ENCODE measurements at regions not wholly inside any gene's neighbourhood (a gene's known extent, or its start where the extent isn't known, plus 50 kb on each side); places are given as distances from the start of the nearest gene placed in this dataset.
"Not testable (repeated sequence)": the region's sequence is repeated elsewhere in the genome, so short reads cannot be mapped to it uniquely, and the experiment has no call there.

GRCh38 chr2:194320520-194320919, 1336.5 kb upstream of the SLC39A10 start:
- Histone ChIP-seq H3K36me3 (ENCODE audit: control insufficient read depth in 3 of 3, insufficient read depth in 2 of 3, low read depth in 1 of 3, low read length in 3 of 3) (no peaks in the 10 kb centered on the region), H3K4me1 (ENCODE audit: control insufficient read depth in 3 of 3, insufficient read depth in 2 of 3, low read depth in 1 of 3, low read length in 2 of 3) (no peaks in the 10 kb centered on the region), H3K4me3 (ENCODE audit: low read depth in 1 of 3, low read length in 3 of 3) (no peak overlapping the region), H3K27ac (ENCODE audit: low read depth in 1 of 3, low read length in 2 of 3) (no peak overlapping the region), H3K27me3 (ENCODE audit: control insufficient read depth in 3 of 3, insufficient read depth in 3 of 3, low read length in 3 of 3) (no peaks in the 10 kb centered on the region), H3K9me3 (ENCODE audit: control insufficient read depth in 2 of 2, insufficient read depth in 1 of 2, low read depth in 1 of 2, low read length in 1 of 2) (peaks cover 0 to 1% of the 10 kb centered on the region in 2 donors)
- DNase-seq (no peak), FAIRE-seq (no peak)
- 54 to 63% (median 59%) methylated on average over 2 of the region's 2 CpGs for WGBS, 3 donors

GRCh38 chr2:194319222-194319992, 1337.6 kb upstream of the SLC39A10 start:
- H3K9me3 ChIP-seq (ENCODE audit: control insufficient read depth in 2 of 2, insufficient read depth in 1 of 2, low read depth in 1 of 2, low read length in 1 of 2): peaks cover 0 to 1% of the 10 kb centered on the region in 2 donors
- no peak for DNase-seq
- FAIRE-seq: no peak
- no peaks in the 10 kb centered on the region for H3K27me3 ChIP-seq (ENCODE audit: control insufficient read depth in 3 of 3, insufficient read depth in 3 of 3, low read length in 3 of 3)
- H3K36me3 ChIP-seq (ENCODE audit: control insufficient read depth in 3 of 3, insufficient read depth in 2 of 3, low read depth in 1 of 3, low read length in 3 of 3): no peaks in the 10 kb centered on the region
- H3K4me3 ChIP-seq (ENCODE audit: low read depth in 1 of 3, low read length in 3 of 3): no peak overlapping the region
- WGBS, 3 donors: 81 to 86% (median 82%) methylated on average over 4 of the region's 4 CpGs
- H3K27ac ChIP-seq (ENCODE audit: low read depth in 1 of 3, low read length in 2 of 3): no peak overlapping the region
- no peaks in the 10 kb centered on the region for H3K4me1 ChIP-seq (ENCODE audit: control insufficient read depth in 3 of 3, insufficient read depth in 2 of 3, low read depth in 1 of 3, low read length in 2 of 3)

GRCh38 chr2:194314042-194314441, 1343.0 kb upstream of the SLC39A10 start:
- no peak for FAIRE-seq
- Histone ChIP-seq H3K4me3 (ENCODE audit: low read depth in 1 of 3, low read length in 3 of 3) (no peak overlapping the region), H3K9me3 (ENCODE audit: control insufficient read depth in 2 of 2, insufficient read depth in 1 of 2, low read depth in 1 of 2, low read length in 1 of 2) (peaks cover 0 to 1% of the 10 kb centered on the region in 2 donors), H3K36me3 (ENCODE audit: control insufficient read depth in 3 of 3, insufficient read depth in 2 of 3, low read depth in 1 of 3, low read length in 3 of 3) (no peaks in the 10 kb centered on the region), H3K4me1 (ENCODE audit: control insufficient read depth in 3 of 3, insufficient read depth in 2 of 3, low read depth in 1 of 3, low read length in 2 of 3) (no peaks in the 10 kb centered on the region), H3K27ac (ENCODE audit: low read depth in 1 of 3, low read length in 2 of 3) (no peak overlapping the region), H3K27me3 (ENCODE audit: control insufficient read depth in 3 of 3, insufficient read depth in 3 of 3, low read length in 3 of 3) (no peaks in the 10 kb centered on the region)
- WGBS, 3 donors: 89 to 93% (median 93%) methylated on average over 3 of the region's 3 CpGs
- DNase-seq: no peak

GRCh38 chr2:194304191-194304590, 1352.8 kb upstream of the SLC39A10 start:
- Histone ChIP-seq H3K4me1 (ENCODE audit: control insufficient read depth in 3 of 3, insufficient read depth in 2 of 3, low read depth in 1 of 3, low read length in 2 of 3) (no peaks in the 10 kb centered on the region), H3K4me3 (ENCODE audit: low read depth in 1 of 3, low read length in 3 of 3) (no peak overlapping the region), H3K36me3 (ENCODE audit: control insufficient read depth in 3 of 3, insufficient read depth in 2 of 3, low read depth in 1 of 3, low read length in 3 of 3) (no peaks in the 10 kb centered on the region), H3K27me3 (ENCODE audit: control insufficient read depth in 3 of 3, insufficient read depth in 3 of 3, low read length in 3 of 3) (no peaks in the 10 kb centered on the region), H3K9me3 (ENCODE audit: control insufficient read depth in 2 of 2, insufficient read depth in 1 of 2, low read depth in 1 of 2, low read length in 1 of 2) (no peaks in the 10 kb centered on the region), H3K27ac (ENCODE audit: low read depth in 1 of 3, low read length in 2 of 3) (no peak overlapping the region)
- DNase-seq (no peak), FAIRE-seq (no peak)

- Histone ChIP-seq H3K4me1 (ENCODE audit: control insufficient read depth in 3 of 3, insufficient read depth in 2 of 3, low read depth in 1 of 3, low read length in 2 of 3) (no peaks in the 10 kb centered on the region), H3K36me3 (ENCODE audit: control insufficient read depth in 3 of 3, insufficient read depth in 2 of 3, low read depth in 1 of 3, low read length in 3 of 3) (no peaks in the 10 kb centered on the region), H3K4me3 (ENCODE audit: low read depth in 1 of 3, low read length in 3 of 3) (no peak overlapping the region), H3K9me3 (ENCODE audit: control insufficient read depth in 2 of 2, insufficient read depth in 1 of 2, low read depth in 1 of 2, low read length in 1 of 2) (no peaks in the 10 kb centered on the region), H3K27ac (ENCODE audit: low read depth in 1 of 3, low read length in 2 of 3) (no peak overlapping the region), H3K27me3 (ENCODE audit: control insufficient read depth in 3 of 3, insufficient read depth in 3 of 3, low read length in 3 of 3) (no peaks in the 10 kb centered on the region)
- DNase-seq (no peak), FAIRE-seq (no peak)
Observed at GRCh38 chr2:194301946-194302345, 1355.1 kb upstream of the SLC39A10 start.

GRCh38 chr2:194294156-194294555, 1362.9 kb upstream of the SLC39A10 start:
- no peaks in the 10 kb centered on the region for H3K27me3 ChIP-seq (ENCODE audit: control insufficient read depth in 3 of 3, insufficient read depth in 3 of 3, low read length in 3 of 3)
- no peak overlapping the region for H3K27ac ChIP-seq (ENCODE audit: low read depth in 1 of 3, low read length in 2 of 3)
- no peaks in the 10 kb centered on the region for H3K9me3 ChIP-seq (ENCODE audit: control insufficient read depth in 2 of 2, insufficient read depth in 1 of 2, low read depth in 1 of 2, low read length in 1 of 2)
- WGBS, 3 donors: 78 to 86% (median 82%) methylated on average over 1 of the region's 1 CpG
- H3K4me3 ChIP-seq (ENCODE audit: low read depth in 1 of 3, low read length in 3 of 3): no peak overlapping the region
- H3K4me1 ChIP-seq (ENCODE audit: control insufficient read depth in 3 of 3, insufficient read depth in 2 of 3, low read depth in 1 of 3, low read length in 2 of 3): no peaks in the 10 kb centered on the region
- DNase-seq (no peak), FAIRE-seq (no peak)
- H3K36me3 ChIP-seq (ENCODE audit: control insufficient read depth in 3 of 3, insufficient read depth in 2 of 3, low read depth in 1 of 3, low read length in 3 of 3): no peaks in the 10 kb centered on the region

- Histone ChIP-seq H3K4me3 (ENCODE audit: low read depth in 1 of 3, low read length in 3 of 3) (no peak overlapping the region), H3K4me1 (ENCODE audit: control insufficient read depth in 3 of 3, insufficient read depth in 2 of 3, low read depth in 1 of 3, low read length in 2 of 3) (no peaks in the 10 kb centered on the region), H3K27ac (ENCODE audit: low read depth in 1 of 3, low read length in 2 of 3) (no peak overlapping the region), H3K9me3 (ENCODE audit: control insufficient read depth in 2 of 2, insufficient read depth in 1 of 2, low read depth in 1 of 2, low read length in 1 of 2) (no peaks in the 10 kb centered on the region), H3K36me3 (ENCODE audit: control insufficient read depth in 3 of 3, insufficient read depth in 2 of 3, low read depth in 1 of 3, low read length in 3 of 3) (no peaks in the 10 kb centered on the region), H3K27me3 (ENCODE audit: control insufficient read depth in 3 of 3, insufficient read depth in 3 of 3, low read length in 3 of 3) (no peaks in the 10 kb centered on the region)
- FAIRE-seq (no peak), DNase-seq (no peak)
- WGBS, 3 donors: 80 to 89% (median 85%) methylated on average over 4 of the region's 4 CpGs
Observed at GRCh38 chr2:194291104-194291503, 1365.9 kb upstream of the SLC39A10 start.

GRCh38 chr2:194289712-194290346, 1367.2 kb upstream of the SLC39A10 start:
- DNase-seq (no peak), FAIRE-seq (no peak)
- Histone ChIP-seq H3K9me3 (ENCODE audit: control insufficient read depth in 2 of 2, insufficient read depth in 1 of 2, low read depth in 1 of 2, low read length in 1 of 2) (no peaks in the 10 kb centered on the region), H3K27me3 (ENCODE audit: control insufficient read depth in 3 of 3, insufficient read depth in 3 of 3, low read length in 3 of 3) (no peaks in the 10 kb centered on the region), H3K4me3 (ENCODE audit: low read depth in 1 of 3, low read length in 3 of 3) (no peak overlapping the region), H3K36me3 (ENCODE audit: control insufficient read depth in 3 of 3, insufficient read depth in 2 of 3, low read depth in 1 of 3, low read length in 3 of 3) (no peaks in the 10 kb centered on the region), H3K4me1 (ENCODE audit: control insufficient read depth in 3 of 3, insufficient read depth in 2 of 3, low read depth in 1 of 3, low read length in 2 of 3) (no peaks in the 10 kb centered on the region), H3K27ac (ENCODE audit: low read depth in 1 of 3, low read length in 2 of 3) (no peak overlapping the region)
- 65 to 75% (median 71%) methylated on average over 4 of the region's 4 CpGs for WGBS, 3 donors

GRCh38 chr2:194276667-194277066, 1380.4 kb upstream of the SLC39A10 start:
- H3K4me3 ChIP-seq (ENCODE audit: low read depth in 1 of 3, low read length in 3 of 3); H3K27ac ChIP-seq (ENCODE audit: low read depth in 1 of 3, low read length in 2 of 3); H3K9me3 ChIP-seq (ENCODE audit: control insufficient read depth in 2 of 2, insufficient read depth in 1 of 2, low read depth in 1 of 2, low read length in 1 of 2); H3K4me1 ChIP-seq (ENCODE audit: control insufficient read depth in 3 of 3, insufficient read depth in 2 of 3, low read depth in 1 of 3, low read length in 2 of 3); H3K36me3 ChIP-seq (ENCODE audit: control insufficient read depth in 3 of 3, insufficient read depth in 2 of 3, low read depth in 1 of 3, low read length in 3 of 3); FAIRE-seq; H3K27me3 ChIP-seq (ENCODE audit: control insufficient read depth in 3 of 3, insufficient read depth in 3 of 3, low read length in 3 of 3): not testable (repeated sequence)
- DNase-seq: peak in 1 of 2 donors; percentile 65
- 12 to 65% (median 33%) methylated on average over 9 of the region's 9 CpGs for WGBS, 3 donors

Measured in small intestine (tissue), 7 donors.